HepG2 (cell line): ENCODE measurements at regions not wholly inside any gene's neighbourhood (a gene's known extent, or its start where the extent isn't known, plus 50 kb on each side); places are given as distances from the start of the nearest gene placed in this dataset.

Experiments
- AFF4 ChIP-seq: sonication (generic); formaldehyde crosslinking; IDR thresholded peaks from 2 replicates; pipeline ENCODE4 v1.4.0; 2020; ENCODE audit warnings: missing genetic modification reagents
- CBX5 ChIP-seq: sonication (generic); formaldehyde crosslinking; IDR thresholded peaks from 2 replicates; pipeline ENCODE4 v1.4.0; 2020; ENCODE audit warnings: missing genetic modification reagents, borderline replicate concordance
- DPF2 ChIP-seq: sonication (generic); formaldehyde crosslinking; IDR thresholded peaks from 2 replicates; pipeline ENCODE4 v1.4.0; 2020; ENCODE audit warnings: mild to moderate bottlenecking, low read depth, missing genetic modification reagents, borderline replicate concordance
- EHMT2 ChIP-seq: fragments of 200-600 bp; sonication (generic); IDR thresholded peaks from 2 replicates; pipeline ENCODE4 v1.7.0; 2017; ENCODE audit warnings: antibody characterized with exemption, low read depth, low read length, borderline replicate concordance
- GABPB1 ChIP-seq: IDR thresholded peaks from 2 replicates; pipeline ENCODE4 v1.6.1; 2016; ENCODE audit warnings: mild to moderate bottlenecking, missing genetic modification reagents, moderate library complexity, missing compliant biosample characterization
- JUN ChIP-seq: sonication (generic); formaldehyde crosslinking; IDR thresholded peaks from 2 replicates; pipeline ENCODE4 v1.4.0; 2020; ENCODE audit warnings: mild to moderate bottlenecking, missing genetic modification reagents
- PAXIP1 ChIP-seq: sonication (generic); formaldehyde crosslinking; conservative IDR thresholded peaks from 2 replicates; pipeline ENCODE4 v1.4.0; 2020; ENCODE audit warnings: mild to moderate bottlenecking, missing genetic modification reagents, moderate library complexity
- RARA ChIP-seq: IDR thresholded peaks from 2 replicates; pipeline ENCODE4 v1.6.1; 2016; ENCODE audit warnings: missing genetic modification reagents, missing compliant biosample characterization
- SOX6 ChIP-seq, 2 experiments: fragments of 450-650 bp in 1 of 2; sonication (generic) in 1 of 2; formaldehyde crosslinking in 1 of 2; IDR thresholded peaks; 2 replicates each; pipeline versions ENCODE4 v1.4.0 to v1.6.1; 2017 to 2020; ENCODE audit warnings: antibody characterized with exemption in 1 of 2, mild to moderate bottlenecking in 1 of 2, missing genetic modification reagents in 1 of 2
- TARDBP ChIP-seq: sonication (generic); formaldehyde crosslinking; IDR thresholded peaks from 2 replicates; pipeline ENCODE4 v1.8.0; 2022; ENCODE audit warnings: mild to moderate bottlenecking, missing genetic modification reagents
- YY1 ChIP-seq: IDR thresholded peaks from 2 replicates; pipeline ENCODE4 v1.6.1; 2011; ENCODE audit warnings: low read length, low read depth, moderate library complexity, mild to moderate bottlenecking; ENCODE audit not compliant: insufficient read depth, insufficient replicate concordance
- ZBTB7B ChIP-seq: sonication (generic); formaldehyde crosslinking; IDR thresholded peaks from 2 replicates; pipeline ENCODE4 v1.4.0; 2020; ENCODE audit warnings: missing genetic modification reagents
- ZNF160 ChIP-seq: sonication (generic); formaldehyde crosslinking; IDR thresholded peaks from 2 replicates; pipeline ENCODE4 v1.8.0; 2022; ENCODE audit warnings: mild to moderate bottlenecking, inconsistent platforms, missing genetic modification reagents
- ZNF18 ChIP-seq: sonication (generic); formaldehyde crosslinking; IDR thresholded peaks from 2 replicates; pipeline ENCODE4 v1.8.0; 2022; ENCODE audit warnings: mild to moderate bottlenecking, missing genetic modification reagents; ENCODE audit not compliant: insufficient replicate concordance
- ZNF224 ChIP-seq: sonication (generic); formaldehyde crosslinking; IDR thresholded peaks from 2 replicates; pipeline ENCODE4 v1.5.0; 2020; ENCODE audit warnings: mild to moderate bottlenecking, missing genetic modification reagents
- ZNF280B ChIP-seq: sonication (generic); formaldehyde crosslinking; IDR thresholded peaks from 2 replicates; pipeline ENCODE4 v1.5.0; 2020; ENCODE audit warnings: missing genetic modification reagents, mild to moderate bottlenecking, borderline replicate concordance
- ZNF446 ChIP-seq: sonication (generic); formaldehyde crosslinking; IDR thresholded peaks from 2 replicates; pipeline ENCODE4 v1.5.0; 2020; ENCODE audit warnings: mild to moderate bottlenecking, missing genetic modification reagents
- ZNF576 ChIP-seq: sonication (generic); formaldehyde crosslinking; IDR thresholded peaks from 2 replicates; pipeline ENCODE4 v1.4.0; 2020; ENCODE audit warnings: mild to moderate bottlenecking, missing genetic modification reagents

GRCh38 chr2:235265348-235265965 is 228.4 kb upstream of the AGAP1 start (continued):
- peak; percentile 48; the same call in 1 of the 2 replicates for TF ChIP-seq EHMT2
- TF ChIP-seq RARA (CRISPR knock-in tag) = peak; percentile 36; the same call in 1 of the 2 replicates
- TF ChIP-seq GABPB1 (CRISPR knock-in tag) = peak; percentile 33; the same call in 1 of the 2 replicates
- peak; percentile 62; the same call in 1 of the 2 replicates for TF ChIP-seq ZNF160 (CRISPR knock-in tag)
- TF ChIP-seq YY1 = peak; percentile 9
- TF ChIP-seq JUN (CRISPR knock-in tag) = no peak
- no peak for TF ChIP-seq TARDBP (CRISPR knock-in tag)
- no peak for TF ChIP-seq ZNF18
- peak; percentile 45; the same call in 1 of the 2 replicates for TF ChIP-seq ZNF280B (CRISPR knock-in tag)
- TF ChIP-seq ZNF446 (CRISPR knock-in tag) = no peak
- TF ChIP-seq ZBTB7B = peak; percentile 50; the same call in 1 of the 2 replicates
- 0 out of 2 replicates have a peak, but pooled peaks have one; percentile 35 for TF ChIP-seq DPF2 (CRISPR knock-in tag)
- no peak for TF ChIP-seq ZNF576 (CRISPR knock-in tag)
- TF ChIP-seq SOX6 (IDR thresholded peaks at IDR 0.05) = no peak
- TF ChIP-seq SOX6 (CRISPR knock-in tag; IDR thresholded peaks at IDR 0.05) = peak; percentile 41; the same call in 1 of the 2 replicates
- TF ChIP-seq AFF4 (CRISPR knock-in tag) = no peak
- TF ChIP-seq PAXIP1 = peak; percentile 38; the same call in 1 of the 2 replicates
- TF ChIP-seq CBX5 (CRISPR knock-in tag) = peak; percentile 41; the same call in 1 of the 2 replicates
- no peak for TF ChIP-seq ZNF224 (CRISPR knock-in tag)
